Body of pancreas (tissue), 4 donors: ENCODE measurements at regions not wholly inside any gene's neighbourhood (a gene's known extent, or its start where the extent isn't known, plus 50 kb on each side); places are given as distances from the start of the nearest gene placed in this dataset.

Source experiments
- POLR2A ChIP-seq, 3 donors: fragments of 450-650 bp; IDR thresholded peaks; one replicate each; pipeline ENCODE4 v1.6.1; 2016; ENCODE audit warnings: antibody characterized with exemption in 3 of 3, mild to moderate bottlenecking in 2 of 3
- TF ChIP-seq, protein P1 (sequence below), 7 experiments: fragments of 450-650 bp in 4 of 7; fragments of 200-600 bp in 3 of 7; sonication (generic) in 3 of 7; IDR thresholded peaks; one replicate each; pipeline ENCODE4 v1.5.1; 2016 to 2019; ENCODE audit warnings: antibody characterized with exemption in 7 of 7

DNA sequence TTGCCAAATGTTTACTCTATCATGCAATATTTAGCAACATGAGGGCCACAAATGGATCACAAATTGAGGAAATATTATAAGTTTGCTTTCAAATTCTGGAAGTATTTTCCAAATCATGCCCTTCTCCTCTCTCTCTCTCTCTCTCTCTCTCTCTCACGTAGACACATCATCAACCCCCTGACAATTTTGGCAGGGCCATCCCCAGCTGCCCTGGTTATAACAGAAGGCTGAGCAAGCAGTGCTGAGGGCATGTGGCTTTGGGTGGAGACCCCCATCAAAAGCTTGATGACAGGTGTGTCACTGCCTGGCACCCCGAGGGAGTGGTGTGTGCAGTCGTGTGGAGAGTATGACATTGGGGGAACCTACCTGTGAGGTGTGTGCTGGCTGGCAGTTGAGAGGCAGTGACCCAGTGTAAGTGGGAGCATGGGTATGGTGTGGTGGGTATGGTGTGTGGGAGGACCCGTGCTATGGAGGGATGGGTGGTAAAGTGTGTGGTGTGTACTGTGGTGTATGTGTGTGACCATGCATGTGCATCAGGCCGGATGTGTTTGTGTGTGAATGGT lies 224.5 kb downstream of the TTC32 start:
- TF ChIP-seq, protein P1, sequence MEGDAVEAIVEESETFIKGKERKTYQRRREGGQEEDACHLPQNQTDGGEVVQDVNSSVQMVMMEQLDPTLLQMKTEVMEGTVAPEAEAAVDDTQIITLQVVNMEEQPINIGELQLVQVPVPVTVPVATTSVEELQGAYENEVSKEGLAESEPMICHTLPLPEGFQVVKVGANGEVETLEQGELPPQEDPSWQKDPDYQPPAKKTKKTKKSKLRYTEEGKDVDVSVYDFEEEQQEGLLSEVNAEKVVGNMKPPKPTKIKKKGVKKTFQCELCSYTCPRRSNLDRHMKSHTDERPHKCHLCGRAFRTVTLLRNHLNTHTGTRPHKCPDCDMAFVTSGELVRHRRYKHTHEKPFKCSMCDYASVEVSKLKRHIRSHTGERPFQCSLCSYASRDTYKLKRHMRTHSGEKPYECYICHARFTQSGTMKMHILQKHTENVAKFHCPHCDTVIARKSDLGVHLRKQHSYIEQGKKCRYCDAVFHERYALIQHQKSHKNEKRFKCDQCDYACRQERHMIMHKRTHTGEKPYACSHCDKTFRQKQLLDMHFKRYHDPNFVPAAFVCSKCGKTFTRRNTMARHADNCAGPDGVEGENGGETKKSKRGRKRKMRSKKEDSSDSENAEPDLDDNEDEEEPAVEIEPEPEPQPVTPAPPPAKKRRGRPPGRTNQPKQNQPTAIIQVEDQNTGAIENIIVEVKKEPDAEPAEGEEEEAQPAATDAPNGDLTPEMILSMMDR (IDR thresholded peaks at IDR 0.05) = no peak
- no peak for TF ChIP-seq POLR2A (IDR thresholded peaks at IDR 0.05)
